ENCODE measurements at regions not wholly inside any gene's neighbourhood (a gene's known extent, or its start where the extent isn't known, plus 50 kb on each side); places are given as distances from the start of the nearest gene placed in this dataset.

DNA sequence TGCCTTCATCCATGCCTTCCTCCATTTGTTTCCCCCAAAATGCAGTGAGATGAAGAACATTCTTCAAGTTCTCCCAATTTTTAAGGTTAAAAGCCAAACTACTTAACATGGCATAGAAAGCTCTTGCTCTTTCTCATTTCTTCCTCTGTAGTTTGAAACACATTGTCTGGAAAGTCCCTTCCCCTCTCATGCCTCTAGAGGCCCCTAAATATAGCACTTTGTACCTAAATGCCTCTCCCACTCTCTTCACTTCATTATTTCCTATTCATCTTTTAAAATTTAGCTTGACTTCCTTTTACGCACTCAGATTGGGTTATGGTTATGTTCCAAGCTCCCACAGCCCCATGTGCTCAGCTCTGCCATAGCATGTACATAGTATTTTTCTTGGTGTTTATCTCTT lies 389.3 kb downstream of the HDGFL1 start:
- TF ChIP-seq, protein P1, sequence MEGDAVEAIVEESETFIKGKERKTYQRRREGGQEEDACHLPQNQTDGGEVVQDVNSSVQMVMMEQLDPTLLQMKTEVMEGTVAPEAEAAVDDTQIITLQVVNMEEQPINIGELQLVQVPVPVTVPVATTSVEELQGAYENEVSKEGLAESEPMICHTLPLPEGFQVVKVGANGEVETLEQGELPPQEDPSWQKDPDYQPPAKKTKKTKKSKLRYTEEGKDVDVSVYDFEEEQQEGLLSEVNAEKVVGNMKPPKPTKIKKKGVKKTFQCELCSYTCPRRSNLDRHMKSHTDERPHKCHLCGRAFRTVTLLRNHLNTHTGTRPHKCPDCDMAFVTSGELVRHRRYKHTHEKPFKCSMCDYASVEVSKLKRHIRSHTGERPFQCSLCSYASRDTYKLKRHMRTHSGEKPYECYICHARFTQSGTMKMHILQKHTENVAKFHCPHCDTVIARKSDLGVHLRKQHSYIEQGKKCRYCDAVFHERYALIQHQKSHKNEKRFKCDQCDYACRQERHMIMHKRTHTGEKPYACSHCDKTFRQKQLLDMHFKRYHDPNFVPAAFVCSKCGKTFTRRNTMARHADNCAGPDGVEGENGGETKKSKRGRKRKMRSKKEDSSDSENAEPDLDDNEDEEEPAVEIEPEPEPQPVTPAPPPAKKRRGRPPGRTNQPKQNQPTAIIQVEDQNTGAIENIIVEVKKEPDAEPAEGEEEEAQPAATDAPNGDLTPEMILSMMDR (IDR thresholded peaks at IDR 0.05; ENCODE audit: poor library complexity, severe bottlenecking): no peak
- no peak for TF ChIP-seq POLR2AphosphoS5 (IDR thresholded peaks at IDR 0.05)
- TF ChIP-seq REST (IDR thresholded peaks at IDR 0.05; ENCODE audit: borderline replicate concordance): no peak
- no peak for TF ChIP-seq EZH2 (IDR thresholded peaks at IDR 0.05; ENCODE audit: borderline replicate concordance, insufficient read depth, low read length, poor library complexity, severe bottlenecking)
- TF ChIP-seq TAF1 (IDR thresholded peaks at IDR 0.05; ENCODE audit: low read depth): no peak
- TF ChIP-seq RAD21 (conservative IDR thresholded peaks at IDR 0.05): no peak
- no peak for TF ChIP-seq EP300 (conservative IDR thresholded peaks at IDR 0.05; ENCODE audit: poor library complexity, severe bottlenecking)

Measured in neural cell (in vitro differentiated cells).